ENCODE measurements at regions not wholly inside any gene's neighbourhood (a gene's known extent, or its start where the extent isn't known, plus 50 kb on each side); places are given as distances from the start of the nearest gene placed in this dataset.
"Not testable (repeated sequence)": the region's sequence is repeated elsewhere in the genome, so short reads cannot be mapped to it uniquely, and the experiment has no call there.

- DNase-seq: no peak
Observed at GRCh38 chr4:126761947-126762662, 870.7 kb upstream of the INTU start.

DNA sequence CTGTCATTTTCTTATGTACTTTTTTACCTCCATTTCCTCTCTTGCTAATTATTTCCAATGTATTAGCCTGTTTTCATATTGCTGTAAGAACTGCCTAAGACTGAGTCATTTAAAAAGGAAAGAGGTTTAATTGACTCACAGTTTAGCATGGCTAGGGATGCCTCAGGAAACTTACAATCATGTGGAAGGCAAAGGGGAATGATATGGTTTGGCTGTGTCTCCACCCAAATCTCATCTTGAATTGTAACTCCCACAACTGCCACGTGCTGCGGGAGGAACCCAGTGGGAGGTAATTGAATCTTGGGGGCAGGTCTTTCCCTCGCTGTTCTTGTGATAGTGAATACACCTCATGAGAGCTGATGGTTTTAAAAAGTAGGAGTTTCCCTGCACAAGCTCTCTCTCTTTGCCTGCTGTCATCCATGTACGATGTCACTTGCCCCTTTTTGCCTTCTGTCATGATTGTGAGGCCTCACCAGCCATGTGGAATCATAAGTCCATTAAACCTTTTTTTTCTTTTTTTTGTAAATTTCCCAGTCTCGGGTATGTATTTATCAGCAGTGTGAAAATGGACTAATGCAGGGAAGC lies 870.0 kb upstream of the INTU start:
- no peak for DNase-seq

- DNase-seq: no peak
Observed at GRCh38 chr4:126766241-126766640, 866.5 kb upstream of the INTU start.

- DNase-seq: no peak
Observed at GRCh38 chr4:126768338-126768737, 864.4 kb upstream of the INTU start.

GRCh38 chr4:126770811-126771553 lies 861.8 kb upstream of the INTU start:
- DNase-seq: not testable (repeated sequence)

DNA sequence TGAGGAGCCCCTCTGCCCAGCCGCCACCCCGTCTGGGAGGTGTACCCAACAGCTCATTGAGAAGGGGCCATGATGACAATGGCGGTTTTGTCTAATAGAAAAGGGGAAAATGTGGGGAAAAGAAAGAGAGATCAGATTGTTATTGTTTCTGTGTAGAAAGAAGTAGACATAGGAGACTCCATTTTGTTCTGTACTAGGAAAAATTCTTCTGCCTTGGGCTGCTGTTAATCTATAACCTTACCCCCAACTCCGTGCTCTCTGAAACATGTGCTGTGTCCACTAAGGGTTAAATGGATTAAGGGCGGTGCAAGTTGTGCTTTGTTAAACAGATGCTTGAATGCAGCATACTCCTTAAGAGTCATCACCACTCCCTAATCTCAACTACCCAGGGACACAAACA lies 861.1 kb upstream of the INTU start:
- DNase-seq: not testable (repeated sequence)

DNA sequence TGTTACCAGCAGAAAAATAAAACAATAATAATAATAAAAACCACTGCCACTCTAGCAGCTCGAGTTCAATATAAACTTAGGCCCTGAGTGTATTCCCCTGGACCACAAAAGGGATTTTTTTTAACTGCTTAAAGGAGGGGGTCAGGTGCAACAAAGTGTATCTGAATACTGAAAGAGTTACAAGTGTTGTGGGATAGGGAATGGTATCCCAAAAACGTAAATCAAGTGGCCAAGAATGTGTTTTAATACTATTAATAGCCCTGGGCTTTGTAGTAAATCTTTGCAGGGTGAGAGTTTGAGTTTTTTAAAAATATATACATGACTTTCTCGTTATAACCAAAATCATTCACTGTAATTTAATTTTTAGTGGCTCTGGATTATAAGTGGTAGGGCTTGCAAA lies 860.1 kb upstream of the INTU start:
- no peak for DNase-seq

- DNase-seq: no peak
Observed at GRCh38 chr4:126775485-126776106, 857.2 kb upstream of the INTU start.

- DNase-seq: no peak
Observed at GRCh38 chr4:126776361-126776760, 856.4 kb upstream of the INTU start.

DNA sequence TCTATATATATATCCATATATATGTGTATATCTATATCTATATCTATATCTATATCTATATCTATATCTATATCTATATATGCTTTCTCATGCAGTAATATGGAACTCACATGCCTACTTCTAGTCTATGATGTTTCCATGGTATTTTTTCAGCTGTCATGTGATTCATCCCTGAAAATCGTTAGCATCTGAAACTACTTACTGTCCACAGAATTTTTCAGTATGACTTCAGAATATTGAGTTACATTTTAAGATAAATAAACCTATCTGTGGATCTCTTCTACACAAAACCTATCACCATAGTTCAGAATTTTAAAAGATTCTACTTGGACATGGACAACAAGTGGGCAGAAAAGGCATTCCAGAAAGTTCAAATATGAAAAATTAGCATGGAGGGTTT lies 855.1 kb upstream of the INTU start:
- DNase-seq: no peak

DNA sequence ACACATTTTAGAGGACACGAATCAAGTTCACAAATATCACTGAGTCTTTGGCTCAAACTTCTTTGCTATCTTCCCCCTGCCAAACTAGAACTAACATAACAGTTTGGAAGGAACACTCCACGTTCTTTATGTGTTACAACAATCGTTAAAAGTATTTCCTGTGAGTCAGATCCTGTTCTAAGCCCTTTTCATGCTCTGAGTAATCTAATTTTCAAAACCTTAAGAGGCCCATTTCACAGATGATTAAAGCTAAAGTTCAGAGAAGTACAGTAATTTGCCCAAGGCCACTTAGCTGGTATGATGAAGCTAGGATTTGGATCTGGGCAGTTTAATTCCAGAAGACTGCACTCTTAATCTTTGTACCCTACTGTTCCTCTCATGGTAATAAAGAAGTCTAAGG lies 854.4 kb upstream of the INTU start:
- no peak for DNase-seq

GRCh38 chr4:126779001-126779400 lies 853.8 kb upstream of the INTU start:
- no peak for DNase-seq

- DNase-seq: no peak
Observed at GRCh38 chr4:126779436-126780166, 853.2 kb upstream of the INTU start.

- DNase-seq: no peak
Observed at GRCh38 chr4:126783191-126783590, 849.6 kb upstream of the INTU start.

GRCh38 chr4:126784966-126785580 lies 847.7 kb upstream of the INTU start:
- no peak for DNase-seq

- DNase-seq: no peak
Observed at GRCh38 chr4:126790633-126791032, 842.1 kb upstream of the INTU start.

- no peak for DNase-seq
Observed at GRCh38 chr4:126794363-126794762, 838.4 kb upstream of the INTU start.

DNA sequence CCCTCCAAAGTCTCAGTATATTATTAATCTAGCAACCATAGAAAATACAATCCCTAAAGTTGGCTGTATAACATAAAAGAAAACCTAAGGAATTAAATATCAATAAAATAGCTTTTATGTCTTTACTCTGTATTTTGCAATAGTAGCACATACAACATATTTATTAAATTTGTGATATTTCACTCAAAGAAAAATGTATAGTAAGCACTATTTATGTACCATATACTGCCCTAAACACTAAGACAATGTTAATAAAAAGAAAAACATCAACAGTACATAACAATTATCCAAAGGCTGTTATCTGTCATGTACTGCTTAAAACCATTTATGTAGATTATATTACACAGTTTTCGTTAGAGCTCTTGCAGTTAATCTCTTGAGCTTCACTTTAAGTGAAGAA lies 834.5 kb upstream of the INTU start:
- no peak for DNase-seq

DNA sequence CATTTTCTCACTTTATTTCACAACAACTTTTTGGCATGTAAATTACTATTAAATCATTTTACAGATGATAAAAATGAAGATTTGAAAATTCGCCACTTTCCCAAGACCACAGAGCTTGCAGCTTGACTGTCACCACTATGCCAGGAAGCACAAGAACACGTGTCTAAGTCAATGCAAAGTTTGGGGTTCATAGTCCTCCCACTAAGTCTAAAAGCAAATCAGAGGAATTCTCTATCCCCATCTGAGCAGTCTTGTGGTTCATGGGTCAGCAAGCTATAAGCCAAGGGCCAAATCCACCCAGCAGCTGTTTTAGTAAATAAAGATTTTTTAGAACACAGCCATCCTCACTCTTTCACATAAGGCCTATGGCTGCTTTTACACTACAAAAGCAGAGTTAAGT lies 833.3 kb upstream of the INTU start:
- no peak for DNase-seq

DNA sequence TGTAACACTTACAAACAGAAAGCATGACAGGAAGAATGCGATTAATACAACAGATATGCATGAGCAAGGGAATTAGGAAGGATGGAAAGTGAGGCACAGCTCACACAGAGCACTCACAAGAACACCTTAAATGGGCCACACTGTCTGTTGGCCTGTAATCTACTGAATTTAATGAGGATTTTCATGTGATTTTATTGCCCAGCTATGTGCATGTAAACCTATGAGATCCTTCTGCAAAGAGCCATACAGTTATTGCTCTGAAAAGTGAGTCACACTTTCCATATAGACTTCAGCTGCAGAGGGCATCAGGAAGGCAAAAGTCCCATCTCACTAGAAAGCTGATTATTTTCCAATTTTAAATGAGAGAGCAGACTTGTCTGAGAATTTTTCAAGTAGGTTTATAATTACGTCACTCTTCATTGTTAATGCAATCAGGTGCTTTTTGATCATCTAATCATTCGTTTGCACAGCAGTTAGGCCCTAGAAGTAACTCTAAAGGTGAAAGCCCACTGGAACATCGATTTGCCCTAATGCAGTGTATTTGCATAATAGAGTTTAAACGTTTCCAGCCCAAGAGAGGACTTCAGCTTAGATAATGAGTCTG lies 832.7 kb upstream of the INTU start:
- DNase-seq: no peak

DNA sequence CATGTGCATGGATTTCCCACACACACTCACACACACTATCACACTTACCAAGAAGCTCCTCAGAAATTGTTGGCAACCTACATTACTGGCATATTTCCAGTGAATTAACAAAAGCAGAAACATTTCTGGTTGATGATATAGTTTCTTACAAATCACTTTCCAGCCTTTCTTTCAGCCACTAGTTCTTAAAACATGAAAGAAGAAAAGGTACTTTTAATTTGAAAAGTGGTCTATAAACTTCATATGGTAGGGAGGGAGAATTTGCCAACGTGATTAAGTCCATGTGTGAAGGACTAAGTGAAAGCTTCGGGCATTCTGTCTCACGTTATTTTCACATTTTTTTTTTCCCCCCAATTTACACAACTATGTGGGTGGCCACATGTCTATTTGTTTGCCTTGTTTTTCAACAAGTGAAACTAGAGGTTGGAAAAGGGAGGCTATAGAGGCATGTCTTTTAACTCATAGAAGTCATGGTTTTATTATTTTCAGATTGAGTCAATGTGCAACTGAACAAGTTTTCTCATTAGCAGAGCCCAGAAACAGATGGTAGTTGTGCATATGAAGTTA lies 832.1 kb upstream of the INTU start:
- no peak for DNase-seq

DNA sequence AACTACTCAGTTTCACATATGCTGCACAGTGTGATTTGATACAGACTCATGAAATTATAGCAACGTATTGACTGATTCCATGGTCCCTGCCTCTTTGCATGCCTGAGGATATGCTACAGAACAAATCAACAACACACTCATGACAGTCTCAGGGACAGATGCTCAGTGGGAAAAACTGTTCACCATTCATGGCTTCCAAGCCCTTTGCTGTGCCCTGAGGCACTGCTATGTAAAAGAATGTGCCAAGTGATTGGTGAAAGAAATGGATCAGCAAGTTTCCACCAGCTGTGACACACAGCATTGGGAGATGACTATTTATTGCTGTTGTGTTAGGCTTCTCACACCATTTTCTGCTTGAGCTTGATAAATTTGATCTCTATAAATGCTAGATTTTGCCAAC lies 825.6 kb upstream of the INTU start:
- no peak for DNase-seq
